OCI-LY7 (cell line): ENCODE measurements at regions not wholly inside any gene's neighbourhood (a gene's known extent, or its start where the extent isn't known, plus 50 kb on each side); places are given as distances from the start of the nearest gene placed in this dataset.

Source experiments
- EZH2phosphoT487 ChIP-seq: fragments of 200-600 bp; sonication (generic); IDR thresholded peaks from 2 replicates; pipeline ENCODE4 v1.6.1; 2018; ENCODE audit warnings: low read depth, borderline replicate concordance, mild to moderate bottlenecking, mixed run types, antibody characterized with exemption, low read length, moderate library complexity, mixed read lengths
- TF ChIP-seq, protein P1 (sequence below): fragments of 200-600 bp; sonication (generic); conservative IDR thresholded peaks from 2 replicates; pipeline ENCODE4 v1.5.1; 2014; ENCODE audit warnings: mild to moderate bottlenecking, antibody characterized with exemption, low read length, moderate library complexity, mixed read lengths

DNA sequence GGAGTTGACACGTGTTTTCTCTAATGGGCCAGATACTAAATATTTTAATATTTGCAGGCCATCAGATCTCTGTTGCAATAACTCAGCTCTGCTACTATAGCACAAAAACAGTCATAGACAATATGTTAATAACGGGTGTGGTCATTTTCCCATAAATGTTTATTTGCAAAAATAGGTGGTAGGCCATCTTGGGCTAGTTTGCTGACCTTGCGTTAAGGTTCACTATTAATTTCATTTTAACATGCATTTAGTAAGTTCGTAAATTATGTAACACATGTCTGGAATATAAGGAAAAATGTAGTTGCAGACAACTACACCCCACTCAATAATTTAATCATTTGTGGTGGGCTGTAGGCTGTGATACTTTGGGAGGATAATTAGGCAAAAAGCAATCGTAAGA lies 577.8 kb downstream of the PKHD1 start:
- TF ChIP-seq, protein P1, sequence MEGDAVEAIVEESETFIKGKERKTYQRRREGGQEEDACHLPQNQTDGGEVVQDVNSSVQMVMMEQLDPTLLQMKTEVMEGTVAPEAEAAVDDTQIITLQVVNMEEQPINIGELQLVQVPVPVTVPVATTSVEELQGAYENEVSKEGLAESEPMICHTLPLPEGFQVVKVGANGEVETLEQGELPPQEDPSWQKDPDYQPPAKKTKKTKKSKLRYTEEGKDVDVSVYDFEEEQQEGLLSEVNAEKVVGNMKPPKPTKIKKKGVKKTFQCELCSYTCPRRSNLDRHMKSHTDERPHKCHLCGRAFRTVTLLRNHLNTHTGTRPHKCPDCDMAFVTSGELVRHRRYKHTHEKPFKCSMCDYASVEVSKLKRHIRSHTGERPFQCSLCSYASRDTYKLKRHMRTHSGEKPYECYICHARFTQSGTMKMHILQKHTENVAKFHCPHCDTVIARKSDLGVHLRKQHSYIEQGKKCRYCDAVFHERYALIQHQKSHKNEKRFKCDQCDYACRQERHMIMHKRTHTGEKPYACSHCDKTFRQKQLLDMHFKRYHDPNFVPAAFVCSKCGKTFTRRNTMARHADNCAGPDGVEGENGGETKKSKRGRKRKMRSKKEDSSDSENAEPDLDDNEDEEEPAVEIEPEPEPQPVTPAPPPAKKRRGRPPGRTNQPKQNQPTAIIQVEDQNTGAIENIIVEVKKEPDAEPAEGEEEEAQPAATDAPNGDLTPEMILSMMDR: no peak
- TF ChIP-seq EZH2phosphoT487: no peak
